Thyroid gland (tissue), 4 donors: ENCODE measurements at regions not wholly inside any gene's neighbourhood (a gene's known extent, or its start where the extent isn't known, plus 50 kb on each side); places are given as distances from the start of the nearest gene placed in this dataset.

Experiments
- POLR2A ChIP-seq, 2 donors: fragments of 450-650 bp; IDR thresholded peaks; one replicate each; pipeline ENCODE4 v1.6.1; 2017; ENCODE audit warnings: antibody characterized with exemption in 2 of 2, mild to moderate bottlenecking in 2 of 2, moderate library complexity in 1 of 2
- TF ChIP-seq, protein P1 (sequence below), 6 experiments: fragments of 200-600 bp in 3 of 6; fragments of 450-650 bp in 3 of 6; sonication (generic) in 3 of 6; IDR thresholded peaks; one replicate each; pipeline ENCODE4 v1.5.1; 2016 to 2019; ENCODE audit warnings: antibody characterized with exemption in 6 of 6, mild to moderate bottlenecking in 2 of 6, inconsistent platforms in 1 of 6, moderate library complexity in 1 of 6

DNA sequence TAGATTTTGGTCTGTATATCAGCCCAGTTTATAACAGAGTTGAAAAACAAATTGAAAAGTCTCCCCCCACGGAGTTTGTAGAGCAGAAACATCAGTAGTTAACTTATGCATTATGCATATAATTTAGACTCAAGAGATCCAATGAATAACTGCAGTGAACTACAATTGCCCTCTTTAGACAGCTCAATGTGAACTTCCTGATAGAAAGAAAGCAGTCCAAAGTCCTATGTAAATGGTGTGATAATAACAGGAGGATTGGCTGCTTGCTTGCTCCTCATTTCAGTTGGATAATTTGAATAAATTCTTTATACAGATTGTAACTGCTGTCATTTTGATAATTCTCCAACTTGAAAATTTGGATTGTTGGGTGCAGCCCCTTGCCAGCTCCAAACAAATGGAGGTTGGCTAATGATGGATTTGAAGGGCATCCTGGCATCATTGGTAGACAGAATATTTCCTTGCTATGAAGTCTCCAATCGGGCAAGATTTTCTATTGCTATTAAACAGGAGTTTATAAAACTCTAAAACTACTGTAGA is 297.1 kb downstream of the ASXL3 start:
- TF ChIP-seq, protein P1, sequence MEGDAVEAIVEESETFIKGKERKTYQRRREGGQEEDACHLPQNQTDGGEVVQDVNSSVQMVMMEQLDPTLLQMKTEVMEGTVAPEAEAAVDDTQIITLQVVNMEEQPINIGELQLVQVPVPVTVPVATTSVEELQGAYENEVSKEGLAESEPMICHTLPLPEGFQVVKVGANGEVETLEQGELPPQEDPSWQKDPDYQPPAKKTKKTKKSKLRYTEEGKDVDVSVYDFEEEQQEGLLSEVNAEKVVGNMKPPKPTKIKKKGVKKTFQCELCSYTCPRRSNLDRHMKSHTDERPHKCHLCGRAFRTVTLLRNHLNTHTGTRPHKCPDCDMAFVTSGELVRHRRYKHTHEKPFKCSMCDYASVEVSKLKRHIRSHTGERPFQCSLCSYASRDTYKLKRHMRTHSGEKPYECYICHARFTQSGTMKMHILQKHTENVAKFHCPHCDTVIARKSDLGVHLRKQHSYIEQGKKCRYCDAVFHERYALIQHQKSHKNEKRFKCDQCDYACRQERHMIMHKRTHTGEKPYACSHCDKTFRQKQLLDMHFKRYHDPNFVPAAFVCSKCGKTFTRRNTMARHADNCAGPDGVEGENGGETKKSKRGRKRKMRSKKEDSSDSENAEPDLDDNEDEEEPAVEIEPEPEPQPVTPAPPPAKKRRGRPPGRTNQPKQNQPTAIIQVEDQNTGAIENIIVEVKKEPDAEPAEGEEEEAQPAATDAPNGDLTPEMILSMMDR (IDR thresholded peaks at IDR 0.05) = no peak
- no peak for TF ChIP-seq POLR2A (IDR thresholded peaks at IDR 0.05)
